ENCODE measurements at regions not wholly inside any gene's neighbourhood (a gene's known extent, or its start where the extent isn't known, plus 50 kb on each side); places are given as distances from the start of the nearest gene placed in this dataset.

GRCh38 chr13:106625578-106625977, 57.6 kb upstream of the ARGLU1 start:
- no peak for DNase-seq

GRCh38 chr13:106623799-106624460, 56.0 kb upstream of the ARGLU1 start:
- no peak for DNase-seq

- DNase-seq = no peak
These were observed 53.9 kb upstream of the ARGLU1 start for GRCh38 chr13:106621833-106622232.

GRCh38 chr13:106619688-106620555, 52.0 kb upstream of the ARGLU1 start:
- peak; percentile 52 for DNase-seq

All from retina (tissue), 1 donor.